Neuron (in vitro differentiated cells): ENCODE measurements at regions not wholly inside any gene's neighbourhood (a gene's known extent, or its start where the extent isn't known, plus 50 kb on each side); places are given as distances from the start of the nearest gene placed in this dataset.

ENCODE experiments used
- H2AFZ ChIP-seq: one replicate; pipeline ENCODE4 v1.6.1; 2013; ENCODE audit warnings: low read depth, mild to moderate bottlenecking, inconsistent platforms, low read length, moderate library complexity
- H3K27me3 ChIP-seq: one replicate; pipeline ENCODE4 v1.6.1; 2013; ENCODE audit warnings: low read length; ENCODE audit not compliant: insufficient read depth
- H3K36me3 ChIP-seq: one replicate; pipeline ENCODE4 v1.6.1; 2013; ENCODE audit warnings: low read length; ENCODE audit not compliant: insufficient read depth
- H3K4me1 ChIP-seq: one replicate; pipeline ENCODE4 v1.6.1; 2013; ENCODE audit warnings: low read length; ENCODE audit not compliant: insufficient read depth
- H3K4me3 ChIP-seq: 2 replicates; pipeline ENCODE4 v1.5.1; 2013; ENCODE audit warnings: mild to moderate bottlenecking, low read length, moderate library complexity
- H3K9me3 ChIP-seq: one replicate; pipeline ENCODE4 v1.6.1; 2013; ENCODE audit warnings: low read length

- no peaks in the 10 kb centered on the region for H3K27me3 ChIP-seq
- no peak overlapping the region for H3K4me3 ChIP-seq
- no peaks in the 10 kb centered on the region for H3K9me3 ChIP-seq
- H3K36me3 ChIP-seq: no peaks in the 10 kb centered on the region
- peak overlapping the region; percentile 63 for H2AFZ ChIP-seq
- H3K4me1 ChIP-seq: peaks cover 6% of the 10 kb centered on the region
These were observed 347.9 kb downstream of the RFPL4B start for GRCh38 chr6:112695001-112695400.

DNA sequence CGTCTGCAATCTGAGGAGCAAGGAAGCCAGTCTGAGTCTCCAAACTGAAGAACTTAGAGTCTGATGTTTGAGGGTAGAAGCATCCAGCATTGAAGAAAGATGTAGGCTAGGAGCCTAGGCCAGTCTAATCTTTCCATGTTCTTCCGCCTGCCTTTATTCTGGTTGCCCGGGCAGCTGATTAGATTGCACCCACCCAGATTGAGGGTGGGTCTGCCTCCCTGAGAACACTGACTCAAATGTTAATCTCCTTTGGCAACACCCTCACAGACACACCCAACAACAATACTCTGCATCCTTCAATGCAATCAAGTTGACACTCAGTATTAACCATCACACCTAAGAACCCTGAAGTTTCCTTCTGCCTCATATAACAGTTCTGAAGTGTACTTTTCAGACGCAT, 350.1 kb downstream of the RFPL4B start:
- no peak overlapping the region for H3K4me3 ChIP-seq
- H3K36me3 ChIP-seq: no peaks in the 10 kb centered on the region
- H3K27me3 ChIP-seq: no peaks in the 10 kb centered on the region
- no peak overlapping the region for H2AFZ ChIP-seq
- H3K4me1 ChIP-seq: peaks cover 6% of the 10 kb centered on the region
- H3K9me3 ChIP-seq: no peaks in the 10 kb centered on the region

- Histone ChIP-seq H3K9me3 (no peaks in the 10 kb centered on the region), H3K27me3 (no peaks in the 10 kb centered on the region), H3K36me3 (no peaks in the 10 kb centered on the region)
These were observed 354.1 kb downstream of the RFPL4B start for GRCh38 chr6:112701201-112701600.

DNA sequence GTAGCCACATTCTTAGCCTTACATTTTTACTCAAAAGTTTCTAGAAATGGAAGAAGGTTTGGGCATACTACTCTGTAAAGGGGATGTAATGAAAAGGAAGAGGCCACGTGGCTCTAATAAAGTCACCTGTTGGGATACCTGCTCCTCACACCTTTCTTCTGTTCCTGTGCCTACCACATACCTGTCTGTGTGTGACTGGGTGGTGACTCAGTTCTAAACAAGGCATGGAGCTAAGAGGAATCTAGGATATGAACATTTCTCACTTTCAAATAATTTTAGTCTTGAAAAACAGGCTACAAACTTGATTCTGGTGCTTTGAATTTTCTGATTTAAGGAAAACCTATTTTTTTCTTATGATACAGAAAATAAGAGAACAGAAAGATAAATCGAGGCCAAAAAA, 363.6 kb downstream of the RFPL4B start:
- no peaks in the 10 kb centered on the region for H3K36me3 ChIP-seq
- H3K4me1 ChIP-seq: no peaks in the 10 kb centered on the region
- H3K4me3 ChIP-seq: no peak overlapping the region
- no peak overlapping the region for H2AFZ ChIP-seq
- H3K9me3 ChIP-seq: peaks cover 1% of the 10 kb centered on the region
- H3K27me3 ChIP-seq: no peaks in the 10 kb centered on the region

More at GRCh38 chr6:112701201-112701600, 354.1 kb downstream of the RFPL4B start:
- no peaks in the 10 kb centered on the region for H3K4me1 ChIP-seq
- no peak overlapping the region for H3K4me3 ChIP-seq
- H2AFZ ChIP-seq: no peak overlapping the region

GRCh38 chr6:112713402-112713801, 366.3 kb downstream of the RFPL4B start:
- Histone ChIP-seq H3K4me1 (peaks cover 5% of the 10 kb centered on the region), H3K36me3 (no peaks in the 10 kb centered on the region), H2AFZ (no peak overlapping the region), H3K4me3 (no peak overlapping the region), H3K27me3 (no peaks in the 10 kb centered on the region), H3K9me3 (peaks cover 1% of the 10 kb centered on the region)

- H3K27me3 ChIP-seq: no peaks in the 10 kb centered on the region
- H3K9me3 ChIP-seq: no peaks in the 10 kb centered on the region
- no peak overlapping the region for H3K4me3 ChIP-seq
- H2AFZ ChIP-seq: no peak overlapping the region
- H3K4me1 ChIP-seq: peaks cover 5% of the 10 kb centered on the region
- H3K36me3 ChIP-seq: no peaks in the 10 kb centered on the region
These were observed 370.3 kb downstream of the RFPL4B start for GRCh38 chr6:112717401-112717800.

GRCh38 chr6:112717856-112718255, 370.7 kb downstream of the RFPL4B start:
- H3K4me1 ChIP-seq: peaks cover 5% of the 10 kb centered on the region

GRCh38 chr6:112725541-112726085, 378.5 kb downstream of the RFPL4B start:
- H3K4me3 ChIP-seq: no peak overlapping the region
- H3K27me3 ChIP-seq: no peaks in the 10 kb centered on the region
- H3K9me3 ChIP-seq: no peaks in the 10 kb centered on the region
- no peak overlapping the region for H2AFZ ChIP-seq
- H3K36me3 ChIP-seq: no peaks in the 10 kb centered on the region
- no peaks in the 10 kb centered on the region for H3K4me1 ChIP-seq

More at GRCh38 chr6:112717856-112718255, 370.7 kb downstream of the RFPL4B start:
- Histone ChIP-seq H3K9me3 (no peaks in the 10 kb centered on the region), H3K36me3 (no peaks in the 10 kb centered on the region), H3K27me3 (no peaks in the 10 kb centered on the region), H3K4me3 (no peak overlapping the region), H2AFZ (no peak overlapping the region)

DNA sequence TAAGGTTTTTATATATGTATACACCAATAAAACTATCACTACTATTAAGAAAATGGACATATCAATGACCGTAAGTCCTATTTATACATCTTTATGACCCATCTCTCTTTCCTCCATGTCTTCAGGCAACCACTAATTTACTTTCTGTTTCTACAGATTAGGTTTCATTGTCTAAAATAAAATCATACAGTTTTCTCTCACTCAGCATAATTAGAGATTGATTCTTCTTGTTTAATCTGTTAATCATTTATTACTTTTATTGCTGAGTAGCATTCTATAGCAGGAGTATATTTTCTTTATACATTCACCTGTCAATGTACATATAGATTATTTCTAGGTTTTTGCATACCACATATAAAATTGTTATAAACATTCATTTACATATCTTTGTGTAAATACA, 388.0 kb downstream of the RFPL4B start:
- Histone ChIP-seq H3K9me3 (peaks cover 1% of the 10 kb centered on the region), H3K36me3 (no peaks in the 10 kb centered on the region), H2AFZ (no peak overlapping the region), H3K4me3 (no peak overlapping the region), H3K4me1 (no peaks in the 10 kb centered on the region), H3K27me3 (no peaks in the 10 kb centered on the region)

- no peaks in the 10 kb centered on the region for H3K27me3 ChIP-seq
- H3K36me3 ChIP-seq: no peaks in the 10 kb centered on the region
- H3K4me1 ChIP-seq: peaks cover 17% of the 10 kb centered on the region
- no peak overlapping the region for H3K4me3 ChIP-seq
- no peak overlapping the region for H2AFZ ChIP-seq
- peaks cover 2% of the 10 kb centered on the region for H3K9me3 ChIP-seq
These were observed 392.6 kb downstream of the RFPL4B start for GRCh38 chr6:112739766-112740165.

- H2AFZ ChIP-seq: peak overlapping the region; percentile 40
- H3K4me1 ChIP-seq: peaks cover 22% of the 10 kb centered on the region
- H3K4me3 ChIP-seq: no peak overlapping the region
- peaks cover 2% of the 10 kb centered on the region for H3K9me3 ChIP-seq
- no peaks in the 10 kb centered on the region for H3K27me3 ChIP-seq
- H3K36me3 ChIP-seq: no peaks in the 10 kb centered on the region
These were observed 396.2 kb downstream of the RFPL4B start for GRCh38 chr6:112743323-112743722.

DNA sequence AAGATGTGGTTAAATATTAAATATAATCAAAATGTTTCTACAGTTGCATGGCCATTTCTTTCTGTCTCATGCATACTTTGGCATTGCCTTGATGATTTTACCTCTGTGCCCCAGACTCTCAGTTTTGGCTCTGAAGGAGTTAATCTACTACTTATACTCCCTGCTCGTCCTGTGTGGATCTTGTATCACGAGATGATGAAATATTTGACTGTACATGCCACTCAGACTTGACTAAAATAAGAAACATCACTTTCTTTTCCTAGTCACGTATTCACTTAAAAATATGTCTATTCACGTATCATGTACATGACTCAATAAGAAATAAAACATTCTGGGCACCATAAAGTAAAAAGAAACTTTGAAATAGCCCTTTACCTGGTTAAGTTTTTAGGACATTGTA, 397.7 kb downstream of the RFPL4B start:
- Histone ChIP-seq H3K9me3 (peaks cover 2% of the 10 kb centered on the region), H3K27me3 (no peaks in the 10 kb centered on the region), H3K4me1 (peaks cover 22% of the 10 kb centered on the region), H3K4me3 (no peak overlapping the region), H2AFZ (no peak overlapping the region), H3K36me3 (no peaks in the 10 kb centered on the region)

DNA sequence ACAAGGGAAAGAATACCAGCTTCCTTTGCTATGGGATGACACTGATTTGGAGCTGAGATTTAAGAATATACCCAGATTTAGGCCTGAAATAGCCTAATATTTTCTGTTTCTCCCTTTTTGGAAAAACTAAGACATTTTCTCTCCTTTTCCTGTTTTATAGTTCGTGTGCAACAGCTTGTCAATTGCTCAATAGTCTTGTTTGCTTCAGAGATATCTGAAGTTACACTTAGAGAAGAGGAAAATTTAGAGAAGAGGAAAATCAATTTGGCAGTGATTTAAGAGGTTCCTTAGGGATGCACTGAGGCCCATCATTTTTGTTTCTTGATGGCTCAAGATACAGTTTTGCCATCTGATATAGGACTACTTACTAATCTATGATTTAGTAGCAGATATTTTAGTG, 398.6 kb downstream of the RFPL4B start:
- Histone ChIP-seq H3K4me1 (peaks cover 22% of the 10 kb centered on the region), H3K27me3 (no peaks in the 10 kb centered on the region), H3K9me3 (no peaks in the 10 kb centered on the region), H3K4me3 (no peak overlapping the region), H2AFZ (no peak overlapping the region), H3K36me3 (no peaks in the 10 kb centered on the region)

DNA sequence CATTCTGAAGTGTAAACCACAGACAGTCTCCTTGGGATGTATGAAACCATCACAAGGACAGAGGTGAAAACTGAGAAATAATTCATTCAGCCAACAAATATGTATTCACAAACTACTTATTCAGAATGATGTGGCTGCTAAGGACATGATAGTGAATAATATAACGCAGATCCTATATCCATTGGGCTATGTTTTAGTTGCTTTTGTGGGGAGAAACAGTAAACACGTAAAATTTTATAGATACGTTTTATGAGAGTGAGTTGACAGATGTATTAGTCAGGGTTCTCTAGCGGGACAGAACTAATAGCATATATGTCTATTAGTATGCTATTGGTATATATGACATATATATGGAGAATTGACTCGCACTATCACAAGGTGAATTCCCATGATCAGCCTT, 402.5 kb downstream of the RFPL4B start:
- H3K27me3 ChIP-seq: no peaks in the 10 kb centered on the region
- peaks cover 5% of the 10 kb centered on the region for H3K4me1 ChIP-seq
- H3K36me3 ChIP-seq: no peaks in the 10 kb centered on the region
- H3K4me3 ChIP-seq: no peak overlapping the region
- H2AFZ ChIP-seq: no peak overlapping the region
- no peaks in the 10 kb centered on the region for H3K9me3 ChIP-seq
